SK-N-MC (cell line): ENCODE measurements at regions not wholly inside any gene's neighbourhood (a gene's known extent, or its start where the extent isn't known, plus 50 kb on each side); places are given as distances from the start of the nearest gene placed in this dataset.

Experiments
- EZH2 ChIP-seq: fragments of 200-600 bp; sonication (generic); IDR thresholded peaks from one replicate; pipeline ENCODE4 v1.6.1; 2017; ENCODE audit warnings: antibody characterized with exemption
- FOXP2 ChIP-seq: optimal IDR thresholded peaks from 2 replicates; pipeline ENCODE3; 2011; ENCODE audit warnings: mild to moderate bottlenecking, moderate library complexity; ENCODE audit not compliant: insufficient read depth; ENCODE audit errors: extremely low read length, control extremely low read depth
- POLR2AphosphoS5 ChIP-seq: IDR thresholded peaks from 2 replicates; pipeline ENCODE4 v1.6.1; 2012; ENCODE audit warnings: mild to moderate bottlenecking, low read depth, low read length, borderline replicate concordance

DNA sequence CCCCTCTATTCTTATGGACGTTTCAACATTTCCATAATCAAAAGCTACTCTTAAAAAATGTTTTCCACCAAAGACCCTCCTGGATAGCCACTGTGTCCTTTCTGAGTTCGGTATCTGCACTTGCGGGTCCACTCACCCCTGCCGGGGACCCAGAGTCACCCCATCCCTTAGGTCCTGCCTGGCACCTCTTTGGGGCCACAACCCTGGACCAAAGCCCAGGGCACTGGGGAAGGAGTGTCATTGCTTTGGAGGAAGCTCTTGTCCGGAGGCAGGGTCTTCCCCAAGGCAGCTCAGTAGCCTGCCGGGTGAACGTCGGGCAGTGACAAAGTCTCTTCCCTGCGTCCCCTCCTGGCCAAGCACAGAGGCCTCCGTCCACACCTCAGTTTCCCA is 129.6 kb downstream of the RFLNA start:
- no peak for TF ChIP-seq POLR2AphosphoS5
- TF ChIP-seq EZH2, result no peak
- TF ChIP-seq FOXP2, result no peak
